HG02981 (cell line): ENCODE measurements at regions not wholly inside any gene's neighbourhood (a gene's known extent, or its start where the extent isn't known, plus 50 kb on each side); places are given as distances from the start of the nearest gene placed in this dataset.

ENCODE experiments used
- ATAC-seq: cut with Tn5 transposase; IDR thresholded peaks from one replicate; pipeline ENCODE4 v1.9.1; 2021; ENCODE audit warnings: mild to moderate bottlenecking, moderate library complexity; ENCODE audit not compliant: unreplicated experiment

DNA sequence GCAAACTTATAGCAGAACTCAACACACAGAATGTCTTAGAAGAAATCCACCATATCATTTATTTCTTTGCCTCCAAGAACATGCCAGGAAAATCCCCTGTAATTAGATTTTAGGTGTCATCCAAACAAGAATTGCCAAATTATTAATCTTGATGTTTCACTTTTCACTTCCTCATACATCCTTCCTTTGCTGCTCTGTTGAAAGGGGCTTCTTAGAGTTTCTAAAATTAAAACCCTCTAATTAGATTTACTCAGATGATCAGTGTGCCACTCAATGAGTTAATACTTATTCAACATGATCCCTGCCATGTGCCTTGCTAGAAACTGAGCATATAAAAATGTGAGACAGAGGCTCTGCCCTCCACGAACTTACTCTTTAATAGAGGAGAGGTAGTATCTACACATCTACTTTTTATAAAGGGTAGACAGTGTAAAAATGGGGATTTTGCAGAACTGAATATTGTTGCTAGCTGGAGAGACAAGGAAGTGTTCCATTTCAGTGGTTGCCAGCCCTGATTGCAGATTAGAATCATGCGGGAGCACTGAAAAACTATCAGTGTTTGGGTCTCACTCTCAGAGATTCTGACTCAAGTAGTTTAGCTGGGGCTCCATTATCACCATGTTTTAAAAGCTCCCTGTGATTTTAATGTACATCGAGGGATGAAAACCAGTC lies 498.4 kb downstream of the TLE4 start:
- ATAC-seq: no peak

DNA sequence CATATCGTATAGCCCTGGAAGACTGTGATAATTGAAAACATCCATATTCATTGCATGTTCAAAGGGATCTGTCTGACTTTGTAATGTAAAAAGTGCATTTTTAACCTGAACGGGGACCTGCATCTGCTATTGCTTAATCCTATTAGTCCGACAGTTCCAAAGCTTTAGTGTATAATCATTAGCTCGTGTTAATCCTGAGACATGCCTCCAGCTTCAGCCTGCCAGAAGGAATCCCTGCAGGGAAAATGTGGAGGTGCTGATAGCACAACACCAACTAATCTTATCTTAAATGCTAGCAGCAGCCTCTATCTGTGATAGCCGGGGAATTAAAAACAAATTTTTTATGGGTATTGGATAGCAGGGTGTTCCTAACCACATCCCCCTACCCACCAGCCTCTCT lies 495.2 kb downstream of the TLE4 start:
- no peak for ATAC-seq

DNA sequence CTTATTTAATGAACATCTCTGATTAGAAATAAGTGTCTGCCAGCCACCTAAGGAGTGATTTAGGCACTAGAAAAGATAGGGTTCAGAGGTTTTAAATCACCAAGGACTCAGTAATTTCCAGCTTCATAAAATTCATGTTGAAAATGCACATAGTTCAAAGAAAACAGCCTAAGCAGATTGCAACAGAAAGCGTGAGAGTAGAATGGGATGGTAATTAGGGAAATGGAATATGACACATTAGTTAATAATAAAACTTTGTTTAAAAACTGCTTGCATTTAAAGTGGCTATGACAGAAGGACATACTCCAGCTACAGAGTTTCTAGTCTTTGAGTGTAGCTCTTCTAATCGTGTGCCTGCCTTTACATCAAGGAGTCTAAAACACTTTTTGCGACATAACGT lies 490.8 kb downstream of the TLE4 start:
- no peak for ATAC-seq

DNA sequence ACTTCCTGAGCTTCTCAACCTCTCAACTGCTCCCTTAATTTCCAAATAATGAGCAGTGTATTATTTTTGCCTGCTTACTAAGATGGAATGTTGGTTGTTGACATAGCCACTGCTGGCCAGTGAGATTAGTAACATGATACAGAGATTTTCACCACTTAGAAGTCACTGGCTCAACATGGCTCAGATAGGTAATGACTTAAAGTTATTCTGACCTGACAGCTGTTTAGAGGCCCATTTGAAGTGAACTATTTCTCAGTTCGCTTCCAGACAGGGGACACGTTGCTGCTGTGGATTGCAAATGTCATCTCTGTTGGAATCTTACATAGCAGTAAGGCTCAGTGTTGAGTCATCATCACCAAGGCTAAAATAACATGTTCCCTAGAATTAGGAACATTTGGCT lies 490.2 kb downstream of the TLE4 start:
- no peak for ATAC-seq

DNA sequence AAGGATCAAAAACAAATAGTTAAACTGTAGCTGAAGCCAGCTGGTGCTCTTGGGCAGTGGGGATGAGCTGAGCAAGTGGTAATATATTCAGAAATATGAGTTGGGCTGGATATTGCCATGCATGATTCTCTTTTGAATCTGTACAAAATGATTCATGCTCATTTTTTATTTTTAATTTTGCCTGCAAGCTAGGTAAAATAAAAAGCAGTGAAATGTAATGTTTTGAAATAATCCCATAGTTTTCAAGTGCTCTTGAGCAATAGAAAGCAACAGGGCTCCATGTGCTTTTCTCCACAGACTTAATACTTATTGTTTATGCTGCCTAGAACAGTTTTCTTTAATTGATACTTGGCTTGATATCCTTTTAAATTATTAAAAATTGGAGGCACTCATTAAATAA lies 489.3 kb downstream of the TLE4 start:
- ATAC-seq: no peak

DNA sequence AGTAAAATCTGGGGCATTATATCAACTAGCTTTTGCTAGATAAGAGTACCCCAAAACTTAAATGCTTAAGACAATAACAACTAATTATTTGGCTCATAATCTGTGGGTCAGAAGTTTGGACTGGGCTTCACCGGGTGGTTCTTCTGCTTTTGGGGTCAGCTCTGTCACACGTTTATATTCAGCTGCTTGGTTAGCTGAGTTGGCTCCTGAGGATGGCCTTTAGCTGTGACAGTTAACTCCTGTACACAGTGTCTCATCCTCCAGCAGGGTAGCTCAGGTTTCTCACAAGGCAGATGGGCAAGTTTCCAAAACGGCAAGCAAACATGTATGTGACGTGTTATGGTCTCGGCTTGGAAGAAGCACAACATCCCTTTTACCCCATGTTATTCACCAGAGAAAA lies 488.2 kb downstream of the TLE4 start:
- no peak for ATAC-seq

DNA sequence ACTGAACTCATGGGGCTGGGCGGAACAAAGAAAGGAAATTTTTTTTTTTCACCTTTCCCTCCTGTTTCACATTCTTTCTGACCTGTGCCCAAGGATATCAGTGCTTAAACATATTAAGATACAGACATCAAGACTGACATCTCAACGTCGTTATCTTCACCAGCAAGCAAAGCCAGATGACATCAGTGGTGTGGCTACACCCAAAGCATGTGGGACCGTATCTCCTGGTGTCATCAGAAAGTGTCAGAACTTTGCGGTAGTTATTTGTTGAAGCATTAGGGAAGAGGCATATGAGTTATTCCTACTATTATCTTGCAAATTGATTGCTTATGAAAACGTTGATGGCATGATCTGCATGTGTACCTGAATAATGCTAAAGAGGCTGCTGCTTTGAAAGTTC lies 487.4 kb downstream of the TLE4 start:
- ATAC-seq: no peak

DNA sequence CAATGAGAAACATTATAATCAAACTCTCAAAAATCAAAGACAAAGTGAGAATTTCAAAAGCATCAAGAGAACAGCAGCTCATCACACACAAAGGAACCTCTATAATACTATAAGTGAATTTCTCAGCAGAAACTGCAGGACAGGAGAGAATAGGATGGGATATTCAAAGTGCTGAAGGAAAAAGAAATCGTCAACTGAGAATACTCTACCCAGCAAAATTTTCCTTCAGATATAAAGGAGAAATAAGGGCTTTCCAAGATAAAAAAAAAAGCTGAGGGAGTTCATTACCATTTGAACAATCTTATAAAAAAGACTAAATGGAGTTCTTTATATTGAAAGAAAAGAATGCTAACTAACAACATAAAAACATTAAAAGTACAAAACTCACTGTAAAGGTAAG lies 481.1 kb downstream of the TLE4 start:
- no peak for ATAC-seq

DNA sequence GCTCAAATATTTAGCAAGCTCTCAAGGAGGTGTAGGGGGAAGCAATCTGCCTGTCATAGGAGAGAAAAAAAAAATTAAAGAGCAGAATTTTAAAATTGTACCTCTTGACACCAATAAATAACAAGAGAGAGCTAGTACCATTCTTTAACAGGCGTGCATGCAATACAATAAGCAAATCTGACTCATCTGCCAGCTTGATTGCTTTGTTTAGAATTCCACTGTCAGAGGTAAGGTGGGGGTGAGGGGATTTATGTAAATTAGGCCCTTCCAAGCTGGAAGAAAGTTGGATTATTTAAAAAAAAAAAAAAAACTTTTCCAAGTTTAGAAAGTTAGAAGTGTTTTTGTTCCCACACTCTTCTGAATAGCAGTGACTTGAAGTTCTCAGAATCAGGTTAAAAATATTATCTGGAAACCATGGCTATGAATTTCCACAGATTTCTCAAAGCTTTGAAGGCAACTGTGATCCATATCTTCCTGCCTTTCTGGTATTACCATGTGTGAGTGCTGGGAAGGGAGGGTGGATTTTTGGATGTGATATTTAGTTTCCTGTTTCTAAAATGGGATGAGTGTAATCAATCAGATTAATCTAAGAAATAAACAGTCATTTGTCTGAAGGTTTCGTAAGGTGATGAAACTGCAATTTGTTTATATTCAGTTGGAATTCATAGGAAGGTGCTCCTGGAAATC lies 477.5 kb downstream of the TLE4 start:
- ATAC-seq: no peak

DNA sequence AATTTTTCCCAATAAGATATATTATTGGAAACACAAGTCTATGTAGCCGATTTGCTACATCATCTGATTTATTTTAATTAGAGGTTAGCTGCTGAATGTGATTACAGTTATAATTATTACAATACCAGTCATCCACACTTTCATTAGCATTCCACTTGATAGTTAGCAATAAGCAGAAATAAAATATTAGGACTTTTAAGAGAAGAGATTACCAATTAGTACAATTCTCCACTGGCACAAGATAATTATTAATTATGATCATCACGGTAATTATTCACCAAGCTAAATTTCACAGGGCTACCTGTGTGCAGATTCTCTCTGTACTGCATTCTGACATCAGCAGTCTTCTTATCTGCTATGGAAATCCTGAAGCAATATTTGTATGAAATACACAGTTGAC lies 474.7 kb downstream of the TLE4 start:
- ATAC-seq: no peak

DNA sequence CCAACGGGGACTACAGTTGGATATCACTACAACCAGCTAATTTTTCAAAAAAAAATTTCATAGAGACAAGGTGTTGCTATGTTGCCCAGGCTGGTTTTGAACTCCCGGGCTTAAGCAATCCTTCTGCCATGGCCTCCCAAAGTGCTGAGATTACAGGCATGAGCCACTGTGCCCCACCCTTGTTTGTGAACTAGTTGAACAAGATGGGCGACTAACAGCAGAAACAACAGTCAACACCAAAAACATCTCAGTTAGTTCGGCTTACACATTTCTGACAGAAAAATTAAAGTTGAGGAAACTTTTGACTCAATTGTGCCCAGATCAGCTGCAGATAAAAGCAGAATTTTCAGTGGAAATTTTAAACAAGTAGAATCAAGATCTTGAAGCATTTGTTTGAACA lies 470.1 kb downstream of the TLE4 start:
- no peak for ATAC-seq

DNA sequence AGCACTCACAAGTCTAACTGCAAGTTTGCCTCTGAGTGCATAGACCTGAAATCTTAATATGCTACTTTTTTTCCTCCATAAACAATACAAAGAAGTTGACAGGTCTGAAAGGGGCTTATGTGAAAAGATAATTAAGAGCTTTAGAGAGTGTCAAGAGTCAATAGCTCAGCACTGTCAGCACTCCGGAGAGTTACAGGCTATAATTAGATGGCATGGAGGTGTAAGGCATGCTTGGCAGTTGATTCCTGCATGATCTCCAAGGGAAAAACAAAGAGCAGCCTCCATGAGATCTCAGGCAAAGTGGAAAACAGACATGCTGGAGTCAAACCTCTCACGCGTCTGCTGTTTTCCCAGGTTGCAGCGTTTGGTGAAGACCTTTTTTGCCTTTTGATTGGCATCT lies 468.7 kb downstream of the TLE4 start:
- ATAC-seq: no peak

DNA sequence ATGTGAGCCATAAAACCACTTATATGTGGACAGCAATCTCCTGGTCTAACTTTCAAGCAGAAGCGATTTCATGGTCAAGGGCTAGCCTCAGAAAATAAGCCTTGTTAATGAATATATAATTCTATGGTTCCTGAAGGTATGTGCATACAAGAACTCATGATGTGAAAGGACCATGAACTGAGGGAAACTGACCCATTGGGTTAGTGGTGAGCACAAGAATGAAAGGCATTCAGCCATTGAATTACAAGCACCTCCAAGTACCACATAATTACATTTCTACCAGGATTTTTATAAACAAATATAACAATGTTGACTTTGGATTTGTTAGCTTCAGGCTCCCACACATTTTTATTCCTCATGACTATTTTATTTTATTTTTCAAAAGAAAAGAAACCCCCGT lies 459.0 kb downstream of the TLE4 start:
- ATAC-seq: no peak

DNA sequence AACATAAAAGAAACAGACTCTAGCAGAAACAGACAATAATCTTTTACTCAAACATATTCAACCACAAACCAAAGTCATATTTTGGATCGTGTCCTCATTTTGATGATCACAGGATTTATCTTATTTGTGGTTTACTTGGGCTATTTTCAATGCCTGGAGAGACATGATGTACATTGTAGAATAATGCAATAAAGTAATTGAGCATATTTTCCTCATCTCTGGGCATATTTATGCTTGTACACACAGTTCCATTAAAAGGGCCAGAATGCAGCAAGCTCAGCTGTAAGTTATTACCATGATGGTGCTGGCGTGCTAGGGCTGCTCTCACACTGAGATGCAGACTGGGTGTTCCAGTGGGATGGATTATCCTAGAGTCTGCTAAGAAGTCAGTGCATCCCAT lies 456.7 kb downstream of the TLE4 start:
- ATAC-seq: no peak

DNA sequence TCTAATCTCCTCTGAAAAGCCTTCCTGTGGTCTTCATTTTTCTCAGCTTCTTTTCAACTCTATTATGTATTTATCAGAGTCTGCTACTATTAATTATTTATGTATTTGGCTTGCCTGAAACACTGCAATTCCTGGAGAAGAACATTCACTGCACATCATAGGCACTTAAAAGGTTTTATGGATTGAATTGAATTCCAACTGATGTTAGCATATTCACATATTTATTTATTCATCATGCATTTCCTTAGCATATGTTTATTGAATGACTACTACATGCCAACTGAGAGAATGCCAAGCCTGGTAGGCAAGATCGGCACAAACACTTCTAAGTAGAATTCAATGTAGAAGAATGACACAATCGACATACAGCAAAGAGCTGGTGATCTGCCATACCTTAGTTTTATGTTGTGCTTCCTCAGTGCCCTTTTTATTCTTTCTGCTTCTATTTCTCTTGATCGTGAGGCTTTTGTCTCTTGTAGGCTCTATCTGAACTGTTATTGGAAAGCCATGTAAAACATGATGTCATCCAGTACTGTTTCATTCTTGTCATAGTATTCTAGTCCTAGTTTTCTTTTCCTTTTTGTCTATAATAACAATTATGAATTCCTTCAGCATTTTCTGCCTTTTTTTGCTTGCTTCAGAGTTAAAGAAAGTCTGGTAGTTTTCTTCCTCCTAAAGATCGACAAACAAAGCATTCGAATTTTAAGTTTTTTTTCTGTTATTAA lies 454.2 kb downstream of the TLE4 start:
- ATAC-seq: no peak

DNA sequence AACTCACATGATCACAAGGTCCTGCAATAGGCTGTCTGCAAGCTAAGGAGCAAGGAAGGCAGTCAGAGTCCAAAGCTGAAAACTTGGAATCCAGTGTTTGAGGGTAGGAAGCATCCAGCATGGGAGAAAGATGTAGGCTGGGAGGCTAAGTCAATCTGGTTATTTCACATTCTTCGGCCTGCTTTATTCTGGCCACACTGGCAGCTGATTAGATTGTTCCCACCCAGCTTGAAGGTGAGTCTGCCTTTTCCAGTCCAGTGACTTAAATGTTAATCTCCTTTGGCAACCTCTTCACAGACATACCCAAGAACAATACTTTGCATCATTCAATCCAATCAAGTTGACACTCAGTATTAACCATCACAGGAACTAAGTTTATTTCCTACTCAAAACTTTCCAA lies 453.4 kb downstream of the TLE4 start:
- no peak for ATAC-seq

DNA sequence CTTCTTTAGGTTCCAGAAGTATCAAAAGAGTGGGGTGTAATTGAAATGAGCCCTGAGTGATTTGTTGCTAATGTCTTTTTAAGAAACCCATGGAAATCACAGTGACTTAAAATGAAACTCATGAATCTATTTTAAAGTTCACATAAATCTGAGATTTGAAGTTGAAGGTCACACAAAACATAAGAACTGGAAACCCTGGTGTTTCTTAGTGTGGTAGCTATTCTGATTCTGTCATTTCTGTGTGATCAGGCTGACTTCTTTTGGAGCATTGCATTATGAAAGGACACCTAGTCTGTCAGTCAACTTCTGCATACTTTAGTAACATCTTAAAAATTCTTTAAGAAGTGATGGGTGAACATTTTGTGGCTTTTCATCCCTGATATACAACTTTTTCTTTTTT lies 448.8 kb downstream of the TLE4 start:
- no peak for ATAC-seq

DNA sequence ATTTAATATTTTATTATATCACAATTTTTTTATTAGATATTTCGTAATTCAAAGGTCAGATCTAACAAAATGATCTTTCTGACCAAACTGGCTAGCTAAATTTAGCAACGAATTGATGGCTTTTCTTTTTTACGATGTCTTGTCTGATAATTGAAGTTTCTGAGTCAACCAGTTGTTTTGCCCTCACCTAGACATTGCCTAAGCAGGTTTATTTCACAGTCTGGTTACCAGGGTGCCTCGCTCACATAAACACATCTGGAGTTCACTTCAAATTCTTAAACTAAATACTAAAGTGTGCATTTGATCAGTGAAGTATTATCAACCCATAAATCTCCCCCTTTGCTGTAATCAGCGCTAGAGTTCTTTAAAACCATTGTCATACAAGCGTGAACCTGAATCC lies 448.3 kb downstream of the TLE4 start:
- no peak for ATAC-seq

DNA sequence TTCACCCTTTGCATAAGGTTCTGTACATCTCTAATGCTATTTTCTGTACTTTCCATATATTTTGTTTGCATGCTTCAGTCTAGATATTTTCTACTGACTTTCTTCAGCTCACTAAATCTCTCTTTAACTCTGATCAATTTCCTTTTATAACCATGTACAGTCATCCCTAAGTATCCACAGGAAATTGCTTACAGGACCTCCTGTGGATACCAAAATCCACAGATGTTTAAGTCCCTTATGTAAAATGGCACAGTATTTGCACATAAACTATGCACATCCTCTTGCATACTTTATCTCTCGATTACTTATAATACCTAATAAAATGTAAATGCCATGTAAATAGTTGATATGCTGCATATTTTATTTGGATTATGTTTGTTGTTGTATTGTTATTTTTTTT lies 442.1 kb downstream of the TLE4 start:
- ATAC-seq: no peak

DNA sequence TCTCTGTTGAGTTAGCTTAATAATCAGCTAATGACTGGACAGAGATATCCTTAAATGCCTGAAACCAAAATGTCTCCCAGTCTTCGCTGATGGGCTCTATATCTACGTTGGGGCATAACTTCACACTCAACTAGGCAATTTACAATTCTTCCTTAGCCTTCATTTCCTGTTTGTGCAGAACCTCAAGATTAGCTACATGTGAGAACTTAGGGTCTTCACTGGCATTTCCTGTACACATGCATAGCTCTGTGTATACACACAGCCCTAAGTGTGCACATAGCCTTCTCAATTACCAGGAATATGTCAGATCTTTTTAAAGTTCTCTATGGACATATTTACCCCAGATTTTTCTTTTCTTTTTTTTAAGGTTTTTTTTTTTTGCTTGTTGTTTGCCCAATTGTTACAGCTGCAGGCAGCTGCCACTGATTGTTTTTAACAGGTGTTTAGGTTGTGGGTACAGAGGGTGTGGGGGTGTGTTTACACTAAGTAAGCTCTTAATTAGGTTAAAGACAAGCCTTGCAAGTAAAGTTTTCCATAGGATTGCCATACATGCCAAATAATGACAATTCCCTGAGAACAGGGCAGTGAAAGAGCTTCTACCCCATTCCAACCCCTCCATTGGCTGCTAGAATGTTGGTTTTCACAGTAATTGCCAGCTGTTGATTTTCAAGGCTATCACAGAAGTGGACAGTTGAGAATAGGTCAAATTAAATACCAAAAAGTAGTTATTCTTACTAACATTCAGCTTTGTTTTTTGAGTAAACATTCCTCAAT lies 441.0 kb downstream of the TLE4 start:
- ATAC-seq: no peak

DNA sequence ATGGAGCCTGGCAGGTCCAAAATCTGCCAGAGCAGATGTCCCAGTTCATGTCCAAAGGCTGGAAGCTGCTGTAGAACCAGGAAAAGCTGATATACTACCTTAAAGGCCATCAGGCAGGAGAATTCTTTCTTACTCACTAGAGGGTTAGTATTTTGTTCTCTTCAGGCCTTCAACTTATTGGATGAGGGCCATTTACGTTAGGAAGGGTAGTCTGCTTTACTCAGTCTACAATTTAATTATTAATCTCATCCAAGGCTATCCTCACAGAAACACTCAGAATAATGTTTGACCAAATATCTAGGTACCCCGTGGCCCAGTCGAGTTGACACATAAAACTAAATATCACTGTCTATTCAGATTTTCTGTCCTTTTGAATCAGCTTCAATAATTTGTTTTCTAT lies 437.4 kb downstream of the TLE4 start:
- ATAC-seq: no peak

DNA sequence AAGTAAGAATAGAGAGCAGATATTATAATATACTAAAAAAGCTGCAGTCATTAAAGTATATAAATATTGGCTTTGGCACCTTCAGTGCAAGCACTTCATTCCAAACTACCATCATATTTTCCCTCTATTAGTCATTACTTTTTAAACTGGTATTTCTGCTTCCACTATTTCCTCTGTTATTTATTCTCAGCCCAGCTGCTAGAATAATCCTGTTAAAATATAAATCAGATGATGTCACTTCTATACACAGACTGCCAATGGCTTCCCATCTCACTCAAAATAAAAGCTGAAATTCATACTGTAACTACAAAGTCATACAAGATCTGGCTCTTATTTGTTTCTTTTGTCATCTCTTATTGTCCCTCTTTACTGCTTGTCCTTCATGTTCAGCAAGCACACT lies 432.9 kb downstream of the TLE4 start:
- ATAC-seq: no peak
